Cardiac muscle cell (in vitro differentiated cells and primary cell): ENCODE measurements at regions not wholly inside any gene's neighbourhood (a gene's known extent, or its start where the extent isn't known, plus 50 kb on each side); places are given as distances from the start of the nearest gene placed in this dataset.

Experiments
- DNase-seq, 2 donors: peaks; one replicate each; pipeline versions ENCODE4 v3.0.0 to v3.0.0-alpha.2; 2010 to 2017; ENCODE audit warnings: low read depth in 1 of 2, low spot score in 1 of 2
- H3K27ac ChIP-seq: fragments of 200-600 bp; sonication (generic); 2 replicates; pipeline ENCODE4 v1.5.1; 2016
- H3K27me3 ChIP-seq: fragments of 200-600 bp; sonication (generic); 2 replicates; pipeline ENCODE4 v1.6.0; 2016; ENCODE audit warnings: control low read depth
- H3K36me3 ChIP-seq: fragments of 200-600 bp; sonication (generic); 2 replicates; pipeline ENCODE4 v1.5.1; 2016; ENCODE audit warnings: control low read depth
- H3K4me1 ChIP-seq: fragments of 200-600 bp; sonication (generic); 2 replicates; pipeline ENCODE4 v1.8.1; 2017; ENCODE audit warnings: low read depth, mild to moderate bottlenecking, mixed run types
- H3K4me3 ChIP-seq: fragments of 200-600 bp; sonication (generic); 2 replicates; pipeline ENCODE4 v1.5.1; 2016; ENCODE audit warnings: mild to moderate bottlenecking
- H3K9me3 ChIP-seq: fragments of 200-600 bp; sonication (generic); 2 replicates; pipeline ENCODE4 v1.5.1; 2017; ENCODE audit warnings: low read depth, mild to moderate bottlenecking, control low read depth
- CTCF ChIP-seq: IDR thresholded peaks from 2 replicates; pipeline ENCODE4 v1.5.1; 2012; ENCODE audit warnings: low read depth, mild to moderate bottlenecking, low read length

DNA sequence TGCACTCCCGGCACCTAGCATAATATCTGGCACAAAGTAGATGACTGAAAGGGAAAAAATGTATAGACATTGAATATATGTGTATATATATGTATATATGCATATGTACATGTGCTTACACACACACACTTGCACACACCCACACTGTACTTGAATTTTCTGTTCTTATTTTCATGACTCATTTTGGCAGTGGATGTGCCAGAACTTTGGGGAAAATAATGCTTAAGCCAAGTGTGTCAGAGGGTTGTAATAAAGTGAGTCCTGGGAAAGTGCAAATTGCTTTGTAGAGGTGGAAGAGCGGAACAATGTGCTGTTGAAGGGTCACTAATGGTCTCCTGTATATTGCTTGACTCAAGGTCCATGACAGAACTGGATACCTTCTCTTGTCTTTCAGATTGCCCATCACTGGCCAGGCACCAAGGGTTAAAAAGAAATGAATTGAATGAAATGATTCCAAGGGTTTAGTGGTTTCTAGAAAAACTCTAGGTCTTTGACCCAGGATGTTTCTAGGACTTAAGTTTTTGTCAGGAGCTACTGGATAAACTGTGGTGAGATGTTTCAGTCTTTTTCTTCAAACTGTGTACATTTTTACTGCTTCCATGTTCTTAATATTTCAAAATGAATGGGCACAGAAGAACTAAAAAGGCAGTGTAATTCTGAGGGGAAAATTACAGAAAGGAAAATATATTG lies 129.9 kb upstream of the MOCS2 start:
- H3K9me3 ChIP-seq: no peaks in the 10 kb centered on the region
- TF ChIP-seq CTCF: no peak
- H3K4me3 ChIP-seq: no peak overlapping the region
- H3K4me1 ChIP-seq: no peaks in the 10 kb centered on the region
- no peaks in the 10 kb centered on the region for H3K27me3 ChIP-seq
- DNase-seq: peak in 1 of 2 donors; percentile 38
- H3K36me3 ChIP-seq: no peaks in the 10 kb centered on the region
- H3K27ac ChIP-seq: no peak overlapping the region

DNA sequence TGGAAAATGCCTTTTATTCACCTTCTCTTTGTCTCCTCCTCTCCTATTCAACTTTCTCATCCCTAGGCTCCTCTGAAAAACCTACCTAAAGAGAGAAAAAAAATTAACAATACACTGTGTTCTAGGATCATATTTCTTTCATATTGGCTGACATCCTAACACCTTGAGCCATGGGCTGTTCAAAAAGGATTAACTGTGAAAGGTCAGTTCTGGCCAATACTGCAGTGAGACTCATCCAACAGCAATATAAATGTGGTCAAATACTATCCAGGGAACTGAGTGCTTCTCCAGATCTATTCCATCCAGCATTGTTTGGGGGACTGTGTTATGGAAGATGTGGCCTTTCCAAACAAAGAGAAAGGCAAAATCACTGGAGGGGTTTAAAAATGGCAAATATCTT lies 131.1 kb upstream of the MOCS2 start:
- H3K9me3 ChIP-seq: no peaks in the 10 kb centered on the region
- no peak for DNase-seq
- H3K27me3 ChIP-seq: no peaks in the 10 kb centered on the region
- no peaks in the 10 kb centered on the region for H3K4me1 ChIP-seq
- no peak overlapping the region for H3K27ac ChIP-seq
- no peak for TF ChIP-seq CTCF
- no peaks in the 10 kb centered on the region for H3K36me3 ChIP-seq
- H3K4me3 ChIP-seq: no peak overlapping the region

GRCh38 chr5:53241572-53241971 lies 132.0 kb upstream of the MOCS2 start:
- TF ChIP-seq CTCF: no peak
- Histone ChIP-seq H3K9me3 (no peaks in the 10 kb centered on the region), H3K4me1 (no peaks in the 10 kb centered on the region), H3K27me3 (no peaks in the 10 kb centered on the region), H3K27ac (no peak overlapping the region), H3K36me3 (no peaks in the 10 kb centered on the region), H3K4me3 (no peak overlapping the region)
- no peak for DNase-seq

GRCh38 chr5:53243403-53243802 lies 133.8 kb upstream of the MOCS2 start:
- H3K36me3 ChIP-seq: no peaks in the 10 kb centered on the region
- no peaks in the 10 kb centered on the region for H3K4me1 ChIP-seq
- no peaks in the 10 kb centered on the region for H3K27me3 ChIP-seq
- no peak for DNase-seq
- TF ChIP-seq CTCF: no peak
- H3K4me3 ChIP-seq: no peak overlapping the region
- no peaks in the 10 kb centered on the region for H3K9me3 ChIP-seq
- no peak overlapping the region for H3K27ac ChIP-seq

- DNase-seq: peak in 1 of 2 donors; percentile 61
- Histone ChIP-seq H3K36me3 (no peaks in the 10 kb centered on the region), H3K9me3 (no peaks in the 10 kb centered on the region), H3K4me3 (no peak overlapping the region), H3K27me3 (no peaks in the 10 kb centered on the region), H3K4me1 (no peaks in the 10 kb centered on the region), H3K27ac (no peak overlapping the region)
- no peak for TF ChIP-seq CTCF
These were observed 136.7 kb upstream of the MOCS2 start for GRCh38 chr5:53246042-53246836.
